H1 (cell line): ENCODE measurements at regions not wholly inside any gene's neighbourhood (a gene's known extent, or its start where the extent isn't known, plus 50 kb on each side); places are given as distances from the start of the nearest gene placed in this dataset.

Experiments
- FOSL1 ChIP-seq: IDR thresholded peaks from 2 replicates; pipeline ENCODE4 v1.6.1; 2011; ENCODE audit warnings: mild to moderate bottlenecking, low read depth, low read length, moderate library complexity; ENCODE audit not compliant: insufficient read depth
- JUND ChIP-seq: IDR thresholded peaks from 2 replicates; pipeline ENCODE4 v1.6.1; 2011; ENCODE audit warnings: mild to moderate bottlenecking, improper control_type of control experiment, low read length
- RNF2 ChIP-seq: fragments of 200-900, 300-1000 bp; sonication (generic); IDR thresholded peaks from 2 replicates; pipeline ENCODE4 v1.7.1; 2016; ENCODE audit warnings: borderline replicate concordance, low read depth, mild to moderate bottlenecking, antibody characterized with exemption, low read length; ENCODE audit not compliant: poor library complexity, severe bottlenecking; ENCODE audit errors: missing control alignments

- no peak for TF ChIP-seq RNF2
- no peak for TF ChIP-seq JUND
- TF ChIP-seq FOSL1 = no peak
Measured at GRCh38 chr5:107310181-107310580, 360.6 kb downstream of the EFNA5 start (continued).
